H1 (cell line): ENCODE measurements at regions not wholly inside any gene's neighbourhood (a gene's known extent, or its start where the extent isn't known, plus 50 kb on each side); places are given as distances from the start of the nearest gene placed in this dataset.
A peak's percentile ranks its signal among the peaks of the same experiment; 100 is the strongest.

Experiments used
- CTCF ChIA-PET: fragments of 300-600 bp; sonication (Branson Sonifier 250); formaldehyde crosslinking; loops from one replicate; lab custom pipeline; 2021; ENCODE audit not compliant: partially characterized antibody; lab: Charles Lee
- POLR2A ChIA-PET: fragments of 300-600 bp; sonication (Branson Sonifier 250); formaldehyde crosslinking; loops from one replicate; lab custom pipeline; 2021; ENCODE audit warnings: inconsistent platforms; ENCODE audit not compliant: partially characterized antibody; lab: Charles Lee
- DNase-seq, 2 experiments: peaks; one replicate each; pipeline versions ENCODE4 v3.0.0 to v3.0.0-alpha.2; 2010 to 2022; ENCODE audit warnings: low spot score in 2 of 2, low read depth in 1 of 2, mixed read lengths in 1 of 2
- FAIRE-seq: peaks from 2 replicates; lab custom pipeline; 2011; peaks lifted over from hg19 to GRCh38; lab: Jason Lieb, UNC
- H2AFZ ChIP-seq: 2 replicates; pipeline ENCODE4 v1.8.1; 2012; ENCODE audit warnings: low read length, inconsistent platforms
- H2AK5ac ChIP-seq: 2 replicates; pipeline ENCODE4 v1.6.1; 2013; ENCODE audit warnings: low read depth, low read length
- H2BK120ac ChIP-seq: replicated peaks from 2 replicates; pipeline ENCODE3; 2013; ENCODE audit warnings: low read depth, low read length, inconsistent platforms
- H2BK12ac ChIP-seq: 2 replicates; pipeline ENCODE4 v1.6.1; 2013; ENCODE audit warnings: low read depth, low read length
- H2BK15ac ChIP-seq: 2 replicates; pipeline ENCODE4 v1.6.1; 2013; ENCODE audit warnings: low read length
- H2BK20ac ChIP-seq: 2 replicates; pipeline ENCODE4 v1.6.1; 2013; ENCODE audit warnings: low read length
- H2BK5ac ChIP-seq: 2 replicates; pipeline ENCODE4 v1.6.1; 2013; ENCODE audit warnings: low read depth, low read length
- H3K14ac ChIP-seq: 2 replicates; pipeline ENCODE4 v1.6.1; 2013; ENCODE audit warnings: inconsistent platforms; ENCODE audit not compliant: insufficient read length
- H3K18ac ChIP-seq: 2 replicates; pipeline ENCODE4 v1.6.1; 2013; ENCODE audit warnings: low read length; ENCODE audit errors: extremely low read depth
- H3K23ac ChIP-seq: 2 replicates; pipeline ENCODE4 v1.6.1; 2013; ENCODE audit warnings: inconsistent platforms; ENCODE audit not compliant: insufficient read length
- H3K23me2 ChIP-seq: 2 replicates; pipeline ENCODE4 v1.6.1; 2013; ENCODE audit warnings: low read depth, low read length
- H3K27ac ChIP-seq: 2 replicates; pipeline ENCODE4 v1.6.1; 2011; ENCODE audit warnings: low read depth, low read length, inconsistent platforms
- H3K27me3 ChIP-seq, 4 experiments: replicated peaks in 1 of 4; 1 replicate in 1 of 4; 2 replicates in 3 of 4; pipeline versions ENCODE4 v1.6.1 to v1.8.1; 2011 to 2013; ENCODE audit warnings: low read length in 3 of 4, mild to moderate bottlenecking in 3 of 4, inconsistent platforms in 2 of 4, mixed read lengths in 2 of 4, moderate library complexity in 1 of 4; ENCODE audit not compliant: control insufficient read depth in 3 of 4, insufficient read depth in 3 of 4; ENCODE audit errors: extremely low read depth in 1 of 4
- H3K36me3 ChIP-seq, 4 experiments: 2 replicates each; pipeline versions ENCODE4 v1.6.1 to v1.8.1; 2011 to 2013; ENCODE audit warnings: mild to moderate bottlenecking in 4 of 4, low read length in 3 of 4, moderate library complexity in 2 of 4, control low read depth in 1 of 4, inconsistent platforms in 1 of 4; ENCODE audit not compliant: insufficient read depth in 4 of 4, control insufficient read depth in 2 of 4
- H3K4ac ChIP-seq: replicated peaks from 2 replicates; pipeline ENCODE3; 2013; ENCODE audit warnings: low read length, low read depth, mixed read lengths, inconsistent platforms; ENCODE audit not compliant: insufficient read length
- H3K4me1 ChIP-seq, 4 experiments: replicated peaks in 1 of 4; 1 replicate in 1 of 4; 2 replicates in 3 of 4; pipeline versions ENCODE4 v1.6.1 to v1.8.1; 2011 to 2013; ENCODE audit warnings: low read length in 3 of 4, inconsistent platforms in 2 of 4, mixed read lengths in 1 of 4; ENCODE audit not compliant: insufficient read depth in 4 of 4, control insufficient read depth in 3 of 4
- H3K4me2 ChIP-seq, 2 experiments: 2 replicates each; pipeline versions ENCODE4 v1.6.1 to v1.8.1; 2011 to 2013; ENCODE audit warnings: low read depth in 2 of 2, low read length in 2 of 2, control low read depth in 1 of 2, inconsistent platforms in 1 of 2, mild to moderate bottlenecking in 1 of 2; ENCODE audit not compliant: insufficient read depth in 1 of 2
- H3K4me3 ChIP-seq, 4 experiments: fragments of 200-600, 300-600 bp in 1 of 4; sonication (generic), shearing (Covaris generic), sonication (Bioruptor Twin) in 1 of 4; 2 replicates each; pipeline versions ENCODE4 v1.5.1 to v1.8.1; 2011 to 2016; ENCODE audit warnings: low read length in 4 of 4, low read depth in 3 of 4, control low read depth in 2 of 4, inconsistent platforms in 2 of 4, mild to moderate bottlenecking in 2 of 4, mixed read lengths in 1 of 4, moderate library complexity in 1 of 4; ENCODE audit not compliant: insufficient read depth in 2 of 4; ENCODE audit errors: extremely low read depth in 1 of 4
- H3K56ac ChIP-seq: replicated peaks from 2 replicates; pipeline ENCODE3; 2013; ENCODE audit warnings: low read depth, mild to moderate bottlenecking, mixed read lengths, low read length, inconsistent platforms; ENCODE audit not compliant: insufficient read length
- H3K79me1 ChIP-seq: 2 replicates; pipeline ENCODE4 v1.6.1; 2013; ENCODE audit warnings: low read depth, low read length, control low read depth
- H3K79me2 ChIP-seq, 2 experiments: 2 replicates each; pipeline versions ENCODE4 v1.6.1 to v1.8.1; 2012 to 2013; ENCODE audit warnings: low read length in 2 of 2, mild to moderate bottlenecking in 2 of 2, inconsistent platforms in 1 of 2; ENCODE audit not compliant: insufficient read depth in 2 of 2, control insufficient read depth in 1 of 2
- H3K9ac ChIP-seq, 4 experiments: replicated peaks in 1 of 4; 1 replicate in 1 of 4; 2 replicates in 3 of 4; pipeline versions ENCODE4 v1.6.1 to v1.8.1; 2011 to 2013; ENCODE audit warnings: low read depth in 3 of 4, low read length in 3 of 4, control low read depth in 2 of 4, mild to moderate bottlenecking in 2 of 4, moderate library complexity in 2 of 4, inconsistent platforms in 1 of 4; ENCODE audit errors: extremely low read depth in 1 of 4
- H3K9me3 ChIP-seq, 2 experiments: 2 replicates each; pipeline versions ENCODE4 v1.6.1 to v1.8.1; 2012 to 2013; ENCODE audit warnings: mild to moderate bottlenecking in 2 of 2, moderate library complexity in 2 of 2, control low read depth in 1 of 2, inconsistent platforms in 1 of 2, low read depth in 1 of 2, low read length in 1 of 2, mixed read lengths in 1 of 2; ENCODE audit not compliant: insufficient read depth in 2 of 2
- H4K20me1 ChIP-seq, 2 experiments: replicated peaks in 1 of 2; 2 replicates each; pipeline versions ENCODE3 to v1.8.1; 2011 to 2013; ENCODE audit warnings: inconsistent platforms in 2 of 2, low read length in 2 of 2, mild to moderate bottlenecking in 1 of 2; ENCODE audit not compliant: insufficient read depth in 2 of 2, control insufficient read depth in 1 of 2
- H4K5ac ChIP-seq: 2 replicates; pipeline ENCODE4 v1.6.1; 2013; ENCODE audit warnings: low read length, low read depth, mixed read lengths, inconsistent platforms; ENCODE audit not compliant: insufficient read length
- H4K8ac ChIP-seq: 2 replicates; pipeline ENCODE4 v1.8.0; 2013; ENCODE audit warnings: mild to moderate bottlenecking, moderate library complexity, low read length, inconsistent platforms; ENCODE audit not compliant: insufficient read depth; ENCODE audit errors: extremely low read depth
- H4K91ac ChIP-seq: replicated peaks from 2 replicates; pipeline ENCODE3; 2013; ENCODE audit warnings: low read length, mixed read lengths, inconsistent platforms; ENCODE audit not compliant: insufficient read length
- ASH2L ChIP-seq: fragments of 200-600, 300-600 bp; sonication (generic); IDR thresholded peaks from one replicate; pipeline ENCODE4 v1.7.1; 2017; ENCODE audit warnings: low read length
- BACH1 ChIP-seq: IDR thresholded peaks from 2 replicates; pipeline ENCODE4 v1.6.1; 2012; ENCODE audit warnings: low read length, improper control_type of control experiment
- CHD2 ChIP-seq: IDR thresholded peaks from 2 replicates; pipeline ENCODE4 v1.6.1; 2012; ENCODE audit warnings: low read length, improper control_type of control experiment
- MAFK ChIP-seq: IDR thresholded peaks from 2 replicates; pipeline ENCODE4 v1.6.1; 2012; ENCODE audit warnings: low read depth, mild to moderate bottlenecking, improper control_type of control experiment, low read length
- NANOG ChIP-seq: IDR thresholded peaks from 2 replicates; pipeline ENCODE4 v1.6.1; 2011; ENCODE audit warnings: low read length, low read depth, mild to moderate bottlenecking, inconsistent platforms; ENCODE audit not compliant: insufficient read depth, poor library complexity, severe bottlenecking
- POLR2A ChIP-seq, 2 experiments: IDR thresholded peaks; 1 replicate in 1 of 2; 2 replicates in 1 of 2; pipeline ENCODE4 v1.6.1; 2011; ENCODE audit warnings: low read depth in 2 of 2, low read length in 2 of 2, mild to moderate bottlenecking in 2 of 2; ENCODE audit errors: control extremely low read depth in 1 of 2
- POLR2AphosphoS5 ChIP-seq: IDR thresholded peaks from 2 replicates; pipeline ENCODE4 v1.6.1; 2011; ENCODE audit warnings: low read depth, low read length
- POU5F1 ChIP-seq: IDR thresholded peaks from 2 replicates; pipeline ENCODE4 v1.6.1; 2011; ENCODE audit warnings: low read depth, mild to moderate bottlenecking, low read length, moderate library complexity
- SIRT6 ChIP-seq: IDR thresholded peaks from one replicate; pipeline ENCODE4 v1.7.1; 2012; ENCODE audit warnings: low read length, inconsistent platforms
- TAF7 ChIP-seq: optimal IDR thresholded peaks from 2 replicates; pipeline ENCODE3; 2011; ENCODE audit warnings: low read depth, mild to moderate bottlenecking, inconsistent platforms, low read length, moderate library complexity, borderline replicate concordance
- TBP ChIP-seq: IDR thresholded peaks from 2 replicates; pipeline ENCODE4 v1.6.1; 2011; ENCODE audit warnings: low read depth, low read length, improper control_type of control experiment
- WGBS, 2 experiments: shearing (Covaris generic) in 1 of 2; methylation state at CpG; one replicate each; pipeline versions ENCODE4 v1.1.6 to v1.1.7; 2013 to 2015; ENCODE audit warnings: low lambda C conversion rate in 2 of 2, mixed read lengths in 2 of 2, inconsistent platforms in 1 of 2, low coverage in 1 of 2, missing lambda C conversion rate in 1 of 2; ENCODE audit not compliant: insufficient replicate concordance in 2 of 2, insufficient coverage in 1 of 2, insufficient read length in 1 of 2; ENCODE audit errors: extremely low coverage in 1 of 2, missing lambda C conversion rate in 1 of 2; 5-methylcytosine and 5-hydroxymethylcytosine counted together

- no peak for FAIRE-seq
- peak overlapping the region; percentile 47 to 55 for H3K4me2 ChIP-seq
- TF ChIP-seq CHD2 (no peak), ASH2L (no peak), POU5F1 (no peak), POLR2A (IDR thresholded peaks at IDR 0.05; ENCODE audit: control extremely low read depth in 1 of 2, low read depth in 2 of 2, low read length in 2 of 2) (no peak), TBP (no peak), MAFK (no peak), POLR2AphosphoS5 (no peak), TAF7 (no peak), NANOG (no peak), SIRT6 (no peak), BACH1 (no peak)
Observed at GRCh38 chr1:212515329-212515760, 82.6 kb downstream of the NENF start.

More at GRCh38 chr1:212515329-212515760, 82.6 kb downstream of the NENF start:
- Histone ChIP-seq H2BK5ac (no peak overlapping the region), H3K14ac (no peak overlapping the region), H3K23me2 (no peaks in the 10 kb centered on the region; the same call in 1 of the 2 replicates), H4K5ac (no peak overlapping the region), H3K18ac (no peak overlapping the region; the same call in 1 of the 2 replicates), H4K8ac (no peak overlapping the region), H3K4me1 (peaks cover 1 to 11% (median 7%) of the 10 kb centered on the region in 4 experiments), H3K23ac (no peak overlapping the region), H2BK120ac (no peak overlapping the region), H3K4ac (no peak overlapping the region), H2BK15ac (no peak overlapping the region; the same call in 1 of the 2 replicates), H2BK12ac (no peak overlapping the region), H2BK20ac (no peak overlapping the region), H4K91ac (no peak overlapping the region), H3K4me3 (peak overlapping the region in 1 of 4 experiments; percentile 45; a peak in 3 of 8 replicates), H3K36me3 (no peaks in the 10 kb centered on the region), H3K79me1 (no peaks in the 10 kb centered on the region), H2AFZ (0 out of 2 replicates have a peak overlapping the region, but pooled peaks have one; percentile 41), H3K9ac (no peak overlapping the region), H4K20me1 (no peaks in the 10 kb centered on the region), H2AK5ac (no peak overlapping the region), H3K56ac (no peak overlapping the region), H3K79me2 (no peaks in the 10 kb centered on the region), H3K27ac (no peak overlapping the region), H3K9me3 (no peaks in the 10 kb centered on the region), H3K27me3 (peaks cover 8 to 41% (median 29%) of the 10 kb centered on the region in 4 experiments)
- 38% methylated on average over 12 of the region's 12 CpGs; no CpG with 5 or more reads in 1 of the 2 experiments for WGBS, 2 experiments
- ChIA-PET POLR2A (interaction anchor here (1.0 to 1.8 kb wide), 5 partner anchors 13 to 93 kb away, joined by 3 to 6 read pairs (median 3); partner anchors contain the start of gene ATF3), CTCF (interaction anchor here (0.7 to 2.9 kb wide), 5 partner anchors 14 to 234 kb away, joined by 3 to 12 read pairs (median 5); no protein-coding TSS in a partner anchor)
- DNase-seq = no peak
